ENCODE measurements at regions not wholly inside any gene's neighbourhood (a gene's known extent, or its start where the extent isn't known, plus 50 kb on each side); places are given as distances from the start of the nearest gene placed in this dataset.

DNA sequence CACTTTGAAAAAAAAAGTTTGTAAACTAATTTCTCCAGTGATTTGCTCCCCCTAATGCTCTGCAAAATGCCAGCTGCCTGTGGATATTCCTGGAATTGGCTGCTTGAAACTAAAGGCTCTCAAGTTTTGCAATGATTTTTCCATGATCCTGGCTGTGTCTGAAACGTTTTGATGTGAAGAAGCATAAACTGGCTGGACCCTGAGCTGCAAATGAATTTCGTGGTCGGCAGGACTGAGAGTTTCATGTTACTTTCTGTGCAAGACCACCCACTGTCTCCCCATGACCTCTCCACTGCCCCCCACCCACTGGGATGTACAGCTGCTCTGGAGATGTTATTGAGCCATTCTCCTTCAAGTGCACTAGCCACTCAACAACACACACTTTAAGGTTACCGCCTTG, 171.3 kb upstream of the SSTR4 start:
- CTCF ChIA-PET, result interaction anchor here (1.0 kb wide), 1 partner anchor 23 kb away, joined by 3 read pairs; no protein-coding TSS in a partner anchor
- no peak for DNase-seq
- intact Hi-C loops (cut with micrococcal nuclease), result no loop called here
- no peaks in the 10 kb centered on the region for H3K4me1 Mint-ChIP-seq (ENCODE audit: low read depth)
- no peak overlapping the region for H3K27ac Mint-ChIP-seq
- H3K27me3 Mint-ChIP-seq (ENCODE audit: low read depth), result no peaks in the 10 kb centered on the region
- H3K9me3 Mint-ChIP-seq, result peaks cover 3% of the 10 kb centered on the region
- no peaks in the 10 kb centered on the region for H3K36me3 Mint-ChIP-seq (ENCODE audit: low read depth)
- no peak overlapping the region for H3K4me3 Mint-ChIP-seq

DNA sequence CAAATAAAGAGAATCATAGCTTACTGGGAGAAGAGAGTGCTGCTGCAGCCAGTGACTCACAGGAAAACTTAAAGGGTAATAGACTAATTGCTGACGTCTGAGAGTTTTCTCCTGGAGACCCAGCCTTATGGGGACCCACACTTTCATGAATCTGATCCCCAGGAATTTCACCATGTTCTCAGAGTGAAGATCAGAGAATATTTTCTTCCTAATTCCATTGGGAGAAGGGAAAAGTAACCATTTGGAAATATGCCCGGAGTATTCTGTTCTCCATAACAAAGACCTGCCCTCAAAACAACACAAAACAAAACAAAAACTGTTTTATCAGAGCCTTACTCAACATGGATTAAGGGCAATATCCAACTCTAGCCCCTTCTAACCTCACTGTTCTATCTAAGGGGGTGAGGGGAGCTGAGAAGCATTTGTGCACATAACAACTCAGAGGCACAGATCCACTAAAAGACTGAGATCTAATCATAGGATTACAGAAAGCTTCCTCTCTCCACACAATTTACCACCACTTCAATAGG, 168.2 kb upstream of the SSTR4 start:
- DNase-seq, result no peak
- H3K27me3 Mint-ChIP-seq (ENCODE audit: low read depth), result no peaks in the 10 kb centered on the region
- H3K36me3 Mint-ChIP-seq (ENCODE audit: low read depth), result no peaks in the 10 kb centered on the region
- H3K27ac Mint-ChIP-seq, result no peak overlapping the region
- intact Hi-C loops (cut with micrococcal nuclease), result no loop called here
- H3K9me3 Mint-ChIP-seq, result peaks cover 2% of the 10 kb centered on the region
- no peak overlapping the region for H3K4me3 Mint-ChIP-seq
- CTCF ChIA-PET, result no interaction called here
- no peaks in the 10 kb centered on the region for H3K4me1 Mint-ChIP-seq (ENCODE audit: low read depth)

DNA sequence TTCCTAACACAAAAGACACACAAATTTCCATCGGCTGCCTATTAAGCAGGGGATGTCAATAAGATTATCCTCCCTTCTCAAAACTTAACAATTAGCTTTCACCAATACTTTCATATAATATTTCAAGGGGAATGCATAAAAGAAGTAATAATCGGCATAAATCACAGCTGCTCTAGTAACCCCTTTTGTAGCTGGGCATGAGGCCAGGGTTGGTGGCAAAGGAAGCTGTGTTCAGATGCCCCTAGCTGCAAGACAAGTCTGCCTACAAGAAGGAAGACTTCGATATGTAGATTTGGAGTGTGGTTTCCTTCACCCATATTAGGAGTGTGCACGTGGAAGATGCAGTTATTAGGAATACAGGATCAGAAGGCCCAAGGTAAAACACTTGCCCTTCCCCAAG, 156.9 kb upstream of the SSTR4 start:
- Mint-ChIP-seq H3K27me3 (ENCODE audit: low read depth) (no peaks in the 10 kb centered on the region), H3K36me3 (ENCODE audit: low read depth) (no peaks in the 10 kb centered on the region), H3K9me3 (peaks cover 7% of the 10 kb centered on the region), H3K4me3 (no peak overlapping the region), H3K27ac (no peak overlapping the region), H3K4me1 (ENCODE audit: low read depth) (no peaks in the 10 kb centered on the region)
- CTCF ChIA-PET, result interaction anchor here (0.6 kb wide), 2 partner anchors 46 to 47 kb away, joined by 3 read pairs; no protein-coding TSS in a partner anchor
- no peak for DNase-seq
- intact Hi-C loops (cut with micrococcal nuclease), result no loop called here

DNA sequence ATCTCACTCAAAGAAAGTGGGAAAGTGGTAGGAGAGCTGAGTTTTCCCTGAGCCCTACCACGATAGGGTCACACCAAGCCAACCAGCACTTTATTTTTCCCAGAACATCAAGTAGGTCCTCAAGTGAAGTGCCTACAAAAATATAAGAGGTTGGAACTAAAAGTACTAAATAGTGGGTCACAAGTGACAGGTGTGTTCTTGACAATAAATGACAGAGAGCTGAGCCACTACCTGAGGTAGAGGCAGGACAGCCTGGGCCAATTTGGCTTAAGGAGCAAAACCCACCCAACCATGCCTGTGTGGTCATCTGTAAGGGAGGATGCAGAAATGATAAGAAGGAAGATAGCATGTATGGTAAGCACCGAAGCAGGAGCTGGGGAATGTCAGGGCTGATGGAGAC, 154.8 kb upstream of the SSTR4 start:
- Mint-ChIP-seq H3K4me3 (no peak overlapping the region), H3K4me1 (ENCODE audit: low read depth) (no peaks in the 10 kb centered on the region), H3K27ac (no peak overlapping the region), H3K27me3 (ENCODE audit: low read depth) (no peaks in the 10 kb centered on the region), H3K36me3 (ENCODE audit: low read depth) (no peaks in the 10 kb centered on the region), H3K9me3 (peaks cover 6% of the 10 kb centered on the region)
- DNase-seq, result no peak
- intact Hi-C loops (cut with micrococcal nuclease), result no loop called here
- CTCF ChIA-PET, result no interaction called here

DNA sequence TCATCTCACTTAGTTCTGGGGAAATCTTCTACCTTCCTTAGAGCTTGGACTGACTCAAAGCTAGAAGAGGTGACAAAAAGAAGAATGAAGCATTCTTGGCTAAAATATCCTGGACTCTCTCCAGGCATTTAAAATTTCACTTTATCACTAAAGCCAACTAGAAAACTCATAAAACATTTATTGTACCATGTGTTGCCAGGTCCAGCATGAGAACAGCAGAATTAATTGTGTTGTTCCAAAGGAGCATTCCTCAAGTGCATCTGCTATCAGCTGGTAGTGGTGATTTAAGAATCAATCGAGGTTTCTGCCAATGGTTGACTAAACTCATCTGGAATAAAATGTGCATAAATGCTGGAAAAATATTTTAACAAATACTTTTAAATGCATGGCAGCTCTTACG, 147.3 kb upstream of the SSTR4 start:
- Mint-ChIP-seq H3K4me3 (no peak overlapping the region), H3K4me1 (ENCODE audit: low read depth) (no peaks in the 10 kb centered on the region), H3K9me3 (peaks cover 10% of the 10 kb centered on the region), H3K27me3 (ENCODE audit: low read depth) (peaks cover 6% of the 10 kb centered on the region), H3K36me3 (ENCODE audit: low read depth) (no peaks in the 10 kb centered on the region), H3K27ac (no peak overlapping the region)
- intact Hi-C loops (cut with micrococcal nuclease), result no loop called here
- no peak for DNase-seq
- CTCF ChIA-PET, result no interaction called here

DNA sequence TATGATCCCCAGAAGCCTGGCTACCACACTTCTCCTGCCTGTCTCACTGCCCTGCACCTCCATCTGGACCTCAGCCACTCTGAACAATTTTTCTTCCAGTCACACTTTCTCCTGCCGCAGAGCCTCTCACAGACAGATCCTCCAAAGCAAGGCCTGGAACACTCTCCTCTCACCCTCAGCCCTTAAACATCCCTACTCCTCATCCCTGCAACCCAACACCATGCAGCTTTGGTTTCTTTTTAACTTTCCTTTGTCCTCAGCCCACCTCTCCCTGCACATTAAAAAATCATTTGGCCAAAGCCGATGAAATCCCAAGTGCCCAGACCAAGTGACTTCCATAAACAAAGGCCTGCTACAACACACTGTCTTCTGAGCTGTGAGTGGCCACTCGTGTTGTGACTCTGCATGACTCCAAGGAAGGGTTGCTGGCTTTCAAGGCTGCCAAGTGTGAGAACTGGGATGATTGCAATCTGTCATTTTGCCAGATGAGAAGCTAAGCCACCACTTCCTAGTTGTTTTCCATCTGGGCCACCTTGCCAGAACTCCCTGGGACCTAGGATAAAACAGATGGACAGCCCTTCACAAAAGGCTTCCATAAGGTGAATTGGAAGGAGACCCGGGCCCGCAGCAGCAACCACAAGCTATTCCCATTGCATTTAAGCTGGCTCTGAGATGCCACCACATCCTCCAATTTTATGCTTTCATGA, 144.4 kb upstream of the SSTR4 start:
- Mint-ChIP-seq H3K9me3 (peaks cover 6% of the 10 kb centered on the region), H3K36me3 (ENCODE audit: low read depth) (no peaks in the 10 kb centered on the region), H3K27ac (no peak overlapping the region), H3K27me3 (ENCODE audit: low read depth) (peaks cover 6% of the 10 kb centered on the region), H3K4me3 (no peak overlapping the region), H3K4me1 (ENCODE audit: low read depth) (no peaks in the 10 kb centered on the region)
- CTCF ChIA-PET, result no interaction called here
- DNase-seq, result no peak
- intact Hi-C loops (cut with micrococcal nuclease), result no loop called here

DNA sequence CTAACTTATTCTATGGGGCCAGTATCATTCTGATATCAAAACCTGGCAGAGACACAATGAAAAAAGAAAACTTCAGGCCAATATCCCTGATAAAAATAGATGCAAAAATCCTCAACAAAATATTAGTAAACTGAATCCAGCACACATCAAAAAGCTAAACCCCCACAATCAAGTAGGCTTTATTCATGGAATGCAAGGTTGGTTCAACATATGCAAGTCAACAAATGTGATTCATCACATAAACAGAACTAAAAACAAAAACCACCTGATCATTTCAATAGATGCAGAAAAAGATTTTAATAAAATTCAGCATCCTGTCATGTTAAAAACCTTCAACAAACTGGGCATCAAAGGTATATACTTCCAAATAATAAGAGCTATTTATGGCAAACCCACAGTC, 133.9 kb upstream of the SSTR4 start:
- Mint-ChIP-seq H3K4me1 (ENCODE audit: low read depth) (no peaks in the 10 kb centered on the region), H3K9me3 (peaks cover 22% of the 10 kb centered on the region), H3K27me3 (ENCODE audit: low read depth) (no peaks in the 10 kb centered on the region), H3K4me3 (no peak overlapping the region), H3K36me3 (ENCODE audit: low read depth) (peaks cover 2% of the 10 kb centered on the region), H3K27ac (no peak overlapping the region)
- CTCF ChIA-PET, result no interaction called here
- no peak for DNase-seq
- intact Hi-C loops (cut with micrococcal nuclease), result no loop called here

DNA sequence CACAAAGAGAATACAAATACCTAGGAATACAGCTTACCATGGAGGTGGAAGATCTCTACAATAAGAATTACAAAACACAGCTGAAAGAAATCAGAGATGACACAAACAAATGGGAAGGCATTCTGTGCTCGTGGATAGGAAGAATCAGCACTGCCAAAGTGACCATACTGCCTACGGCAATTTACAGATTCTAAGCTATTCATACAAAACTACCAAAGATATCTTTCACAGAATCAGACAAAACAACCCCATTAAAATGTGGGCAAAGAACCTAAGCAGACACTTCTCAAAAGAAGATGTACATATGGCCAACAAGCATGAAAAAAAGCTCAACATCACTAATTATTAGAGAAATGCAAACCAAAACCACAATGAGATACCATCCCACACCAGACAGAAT, 133.2 kb upstream of the SSTR4 start:
- Mint-ChIP-seq H3K9me3 (peaks cover 22% of the 10 kb centered on the region), H3K4me1 (ENCODE audit: low read depth) (no peaks in the 10 kb centered on the region), H3K27me3 (ENCODE audit: low read depth) (no peaks in the 10 kb centered on the region), H3K36me3 (ENCODE audit: low read depth) (peaks cover 2% of the 10 kb centered on the region), H3K4me3 (no peak overlapping the region), H3K27ac (no peak overlapping the region)
- DNase-seq, result no peak
- CTCF ChIA-PET, result no interaction called here
- intact Hi-C loops (cut with micrococcal nuclease), result no loop called here

DNA sequence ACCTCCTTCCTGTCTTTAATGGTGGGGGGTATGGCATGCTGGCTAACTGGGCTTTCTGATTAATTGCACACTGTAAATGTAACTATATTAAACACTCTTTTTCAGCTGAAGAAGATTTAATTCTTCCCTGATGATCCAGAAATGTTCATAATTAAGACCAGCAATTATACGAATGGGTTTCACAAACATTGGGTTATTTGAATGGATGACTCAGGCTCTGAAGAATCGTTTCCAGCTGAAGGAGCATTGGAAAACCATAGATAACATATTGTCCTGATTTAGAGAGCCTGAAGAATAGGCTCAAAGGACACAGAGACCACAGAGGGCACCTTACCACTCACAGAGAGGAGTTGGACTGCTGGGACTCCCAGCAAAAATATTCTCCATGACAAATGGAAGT, 130.7 kb upstream of the SSTR4 start:
- Mint-ChIP-seq H3K4me3 (no peak overlapping the region), H3K27me3 (ENCODE audit: low read depth) (peaks cover 3% of the 10 kb centered on the region), H3K4me1 (ENCODE audit: low read depth) (no peaks in the 10 kb centered on the region), H3K27ac (no peak overlapping the region), H3K36me3 (ENCODE audit: low read depth) (peaks cover 2% of the 10 kb centered on the region), H3K9me3 (peaks cover 22% of the 10 kb centered on the region)
- intact Hi-C loops (cut with micrococcal nuclease), result no loop called here
- CTCF ChIA-PET, result interaction anchor here (0.6 kb wide), 1 partner anchor 106 kb away, joined by 4 read pairs; no protein-coding TSS in a partner anchor
- no peak for DNase-seq

DNA sequence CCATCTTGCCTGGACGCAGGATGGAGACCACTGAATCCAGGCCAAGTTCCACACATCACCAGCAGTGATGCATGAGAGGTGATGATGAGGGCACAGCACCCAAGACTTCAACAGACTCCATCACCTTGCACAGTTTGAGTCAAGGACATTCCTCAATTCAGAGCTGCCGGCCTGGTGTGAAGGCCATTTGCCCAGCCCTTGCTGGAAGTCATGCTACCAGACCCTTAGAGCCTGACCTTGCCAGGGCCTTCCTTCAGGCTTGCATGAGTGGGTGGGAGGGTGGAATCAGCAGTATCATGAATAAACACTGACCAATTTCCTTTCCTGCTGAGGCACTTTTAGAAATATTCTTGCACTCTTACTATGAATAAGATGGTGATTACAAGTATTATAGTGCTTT, 130.2 kb upstream of the SSTR4 start:
- CTCF ChIA-PET, result no interaction called here
- Mint-ChIP-seq H3K4me1 (ENCODE audit: low read depth) (no peaks in the 10 kb centered on the region), H3K27ac (no peak overlapping the region), H3K36me3 (ENCODE audit: low read depth) (peaks cover 2% of the 10 kb centered on the region), H3K4me3 (no peak overlapping the region), H3K27me3 (ENCODE audit: low read depth) (peaks cover 3% of the 10 kb centered on the region), H3K9me3 (peaks cover 19% of the 10 kb centered on the region)
- intact Hi-C loops (cut with micrococcal nuclease), result no loop called here
- no peak for DNase-seq

DNA sequence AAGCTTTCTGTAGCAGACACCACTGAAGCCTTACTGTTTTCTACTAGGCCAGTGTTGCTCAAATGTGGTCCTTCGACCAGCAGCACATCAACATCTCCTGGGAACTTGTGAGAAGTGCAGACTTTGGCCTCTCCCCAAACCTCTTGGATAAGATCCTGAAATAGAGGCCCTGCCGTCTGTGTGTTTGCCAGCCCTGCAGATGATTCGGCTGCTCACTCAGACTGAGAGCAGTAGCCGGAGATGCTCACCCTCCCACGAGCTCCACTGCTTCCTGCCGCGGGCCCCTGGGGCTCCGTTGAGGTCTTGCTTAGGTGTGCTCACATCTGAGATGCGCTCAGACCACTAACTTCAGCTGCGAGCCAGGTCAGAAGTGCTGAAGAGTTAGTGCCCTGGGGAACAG, 129.5 kb upstream of the SSTR4 start:
- H3K27ac Mint-ChIP-seq, result no peak overlapping the region

DNA sequence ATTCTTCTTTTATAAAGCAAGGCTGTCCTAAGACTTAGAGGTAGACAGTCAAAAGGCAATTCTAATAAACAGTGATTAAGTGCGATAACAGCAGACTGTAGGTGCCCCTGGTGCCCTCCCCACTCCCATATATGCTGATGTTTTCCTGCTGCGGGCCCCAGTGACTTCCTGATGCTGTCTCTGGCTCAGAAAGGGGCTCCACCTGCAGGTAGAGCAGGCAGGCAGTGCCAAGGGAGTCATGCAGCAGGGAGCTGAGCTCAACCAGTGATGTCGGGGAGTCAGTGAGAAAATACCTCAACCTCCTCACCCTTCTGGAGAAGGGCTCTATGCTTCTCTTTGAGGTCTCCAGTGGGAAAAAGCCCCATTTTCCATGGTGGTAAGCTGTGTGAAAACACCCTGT, 126.7 kb upstream of the SSTR4 start:
- DNase-seq, result no peak
- Mint-ChIP-seq H3K9me3 (no peaks in the 10 kb centered on the region), H3K27me3 (ENCODE audit: low read depth) (peaks cover 3% of the 10 kb centered on the region), H3K4me3 (no peak overlapping the region), H3K36me3 (ENCODE audit: low read depth) (no peaks in the 10 kb centered on the region), H3K27ac (no peak overlapping the region), H3K4me1 (ENCODE audit: low read depth) (no peaks in the 10 kb centered on the region)
- CTCF ChIA-PET, result no interaction called here
- intact Hi-C loops (cut with micrococcal nuclease), result no loop called here

More for the DNA sequence above, 129.5 kb upstream of the SSTR4 start:
- no peak overlapping the region for H3K4me3 Mint-ChIP-seq
- intact Hi-C loops (cut with micrococcal nuclease), result no loop called here
- H3K4me1 Mint-ChIP-seq (ENCODE audit: low read depth), result no peaks in the 10 kb centered on the region
- CTCF ChIA-PET, result interaction anchor here (0.6 kb wide), 1 partner anchor 101 kb away, joined by 3 read pairs; no protein-coding TSS in a partner anchor
- peaks cover 15% of the 10 kb centered on the region for H3K9me3 Mint-ChIP-seq
- DNase-seq, result no peak
- H3K27me3 Mint-ChIP-seq (ENCODE audit: low read depth), result peaks cover 3% of the 10 kb centered on the region
- peaks cover 2% of the 10 kb centered on the region for H3K36me3 Mint-ChIP-seq (ENCODE audit: low read depth)

DNA sequence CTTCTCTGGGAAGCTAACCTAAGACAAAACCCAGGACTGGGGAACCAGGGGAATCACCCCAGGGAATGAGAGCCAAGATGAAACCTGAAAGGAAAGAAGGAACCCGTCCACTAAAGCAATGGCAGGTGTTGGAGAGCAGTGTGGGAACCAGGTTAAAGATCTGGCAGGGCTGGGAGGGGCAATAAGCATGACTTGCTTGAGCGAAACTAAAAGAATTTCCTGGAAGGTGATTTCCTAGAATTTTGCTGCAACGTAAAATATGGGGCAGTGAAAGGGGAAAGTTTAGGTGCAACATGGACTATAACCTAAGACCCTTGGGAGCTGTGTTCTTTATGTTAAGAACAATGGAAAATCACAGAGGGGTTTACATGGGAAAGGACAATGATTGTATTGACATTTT, 126.2 kb upstream of the SSTR4 start:
- Mint-ChIP-seq H3K27ac (no peak overlapping the region), H3K36me3 (ENCODE audit: low read depth) (no peaks in the 10 kb centered on the region), H3K9me3 (no peaks in the 10 kb centered on the region), H3K4me1 (ENCODE audit: low read depth) (no peaks in the 10 kb centered on the region), H3K4me3 (no peak overlapping the region), H3K27me3 (ENCODE audit: low read depth) (peaks cover 3% of the 10 kb centered on the region)
- DNase-seq, result no peak
- intact Hi-C loops (cut with micrococcal nuclease), result no loop called here
- CTCF ChIA-PET, result no interaction called here

All from activated naive CD4-positive, alpha-beta T cell treated with anti-CD3 and anti-CD28 coated beads for 36 hours (primary cell).